HEK293 (cell line): ENCODE measurements at regions not wholly inside any gene's neighbourhood (a gene's known extent, or its start where the extent isn't known, plus 50 kb on each side); places are given as distances from the start of the nearest gene placed in this dataset.

ENCODE experiments used
- CTCF ChIA-PET: fragments of 350-600 bp; formaldehyde crosslinking; extraction: SDS; loops from one replicate; lab custom pipeline; 2021; ENCODE audit warnings: antibody characterized with exemption; lab: Yijun Ruan, JAX
- POLR2A ChIA-PET: fragments of 300-600 bp; formaldehyde crosslinking; extraction: SDS; loops from one replicate; lab custom pipeline; 2020; ENCODE audit warnings: antibody characterized with exemption, inconsistent platforms; lab: Yijun Ruan, JAX
- H3K27ac ChIP-seq: fragments of 200-500 bp; sonication (Bioruptor generic); 2 replicates; pipeline ENCODE4 v1.5.1; 2014; ENCODE audit warnings: low read depth, low read length, control low read depth, inconsistent platforms; ENCODE audit errors: extremely low read depth
- H3K36me3 ChIP-seq, 2 experiments: fragments of 200-500 bp in 1 of 2; sonication (Bioruptor generic) in 1 of 2; 1 replicate in 1 of 2; 2 replicates in 1 of 2; pipeline ENCODE4 v1.5.1; 2014 to 2017; ENCODE audit warnings: inconsistent platforms in 2 of 2, low read length in 2 of 2; ENCODE audit not compliant: control insufficient read depth in 2 of 2, insufficient read depth in 1 of 2
- H3K4me1 ChIP-seq: fragments of 200-500 bp; sonication (Bioruptor generic); 2 replicates; pipeline ENCODE4 v1.5.1; 2014; ENCODE audit warnings: mild to moderate bottlenecking, low read length, inconsistent platforms; ENCODE audit not compliant: control insufficient read depth, insufficient read depth
- H3K4me3 ChIP-seq: 2 replicates; pipeline ENCODE4 v1.5.1; 2011; ENCODE audit warnings: low read depth, mild to moderate bottlenecking, control low read depth, low read length, moderate library complexity
- H3K9me3 ChIP-seq: fragments of 200-500 bp; sonication (Bioruptor generic); 2 replicates; pipeline ENCODE4 v1.5.1; 2014; ENCODE audit warnings: low read depth, low read length, inconsistent platforms; ENCODE audit not compliant: control insufficient read depth, insufficient read depth
- GLIS1 ChIP-seq: fragments of 450-650 bp; formaldehyde crosslinking; IDR thresholded peaks from 2 replicates; pipeline ENCODE4 v1.5.1; 2016; ENCODE audit warnings: missing biosample characterization, missing genetic modification characterization
- PATZ1 ChIP-seq: fragments of 450-650 bp; formaldehyde crosslinking; IDR thresholded peaks from 2 replicates; pipeline ENCODE4 v1.5.1; 2016; ENCODE audit warnings: missing biosample characterization, missing genetic modification characterization
- SCRT2 ChIP-seq: fragments of 450-650 bp; formaldehyde crosslinking; IDR thresholded peaks from 2 replicates; pipeline ENCODE4 v1.5.1; 2016; ENCODE audit warnings: missing biosample characterization, missing genetic modification characterization
- ZBTB10 ChIP-seq: fragments of 450-650 bp; formaldehyde crosslinking; IDR thresholded peaks from 2 replicates; pipeline ENCODE4 v1.5.1; 2016; ENCODE audit warnings: missing biosample characterization, missing genetic modification characterization
- ZFP41 ChIP-seq: fragments of 450-650 bp; formaldehyde crosslinking; IDR thresholded peaks from 2 replicates; pipeline ENCODE4 v1.5.1; 2016; ENCODE audit warnings: missing biosample characterization, missing genetic modification characterization, borderline replicate concordance
- ZNF2 ChIP-seq: fragments of 450-650 bp; formaldehyde crosslinking; IDR thresholded peaks from 2 replicates; pipeline ENCODE4 v1.5.1; 2016; ENCODE audit warnings: missing biosample characterization, missing genetic modification characterization
- ZNF214 ChIP-seq: fragments of 450-650 bp; formaldehyde crosslinking; IDR thresholded peaks from 2 replicates; pipeline ENCODE4 v1.5.1; 2017; ENCODE audit warnings: missing biosample characterization, mild to moderate bottlenecking, missing genetic modification characterization, borderline replicate concordance
- ZNF266 ChIP-seq: fragments of 450-650 bp; formaldehyde crosslinking; IDR thresholded peaks from 2 replicates; pipeline ENCODE4 v1.5.1; 2016; ENCODE audit warnings: missing biosample characterization, missing genetic modification characterization, low read depth
- ZNF280C ChIP-seq: fragments of 450-650 bp; formaldehyde crosslinking; IDR thresholded peaks from 2 replicates; pipeline ENCODE4 v1.5.1; 2016; ENCODE audit warnings: missing biosample characterization, missing genetic modification characterization
- ZNF292 ChIP-seq: fragments of 450-650 bp; formaldehyde crosslinking; IDR thresholded peaks from 2 replicates; pipeline ENCODE4 v1.5.1; 2016; ENCODE audit warnings: low read depth, missing biosample characterization, missing genetic modification characterization, borderline replicate concordance
- ZNF362 ChIP-seq: fragments of 450-650 bp; formaldehyde crosslinking; IDR thresholded peaks from 2 replicates; pipeline ENCODE4 v1.5.1; 2016; ENCODE audit warnings: missing biosample characterization, missing genetic modification characterization
- ZNF488 ChIP-seq: fragments of 450-650 bp; formaldehyde crosslinking; IDR thresholded peaks from 2 replicates; pipeline ENCODE4 v1.5.1; 2016; ENCODE audit warnings: missing biosample characterization, missing genetic modification characterization
- ZNF544 ChIP-seq: fragments of 450-650 bp; formaldehyde crosslinking; IDR thresholded peaks from 2 replicates; pipeline ENCODE4 v1.5.0; 2017; ENCODE audit warnings: missing biosample characterization, missing genetic modification characterization
- ZNF548 ChIP-seq: fragments of 450-650 bp; formaldehyde crosslinking; IDR thresholded peaks from 2 replicates; pipeline ENCODE4 v1.5.1; 2016; ENCODE audit warnings: missing biosample characterization, missing genetic modification characterization
- ZNF639 ChIP-seq: fragments of 450-650 bp; formaldehyde crosslinking; IDR thresholded peaks from 2 replicates; pipeline ENCODE4 v1.5.1; 2016; ENCODE audit warnings: missing biosample characterization, missing genetic modification characterization
- ZNF843 ChIP-seq: fragments of 450-650 bp; formaldehyde crosslinking; IDR thresholded peaks from 2 replicates; pipeline ENCODE4 v1.5.1; 2016; ENCODE audit warnings: missing biosample characterization, missing genetic modification characterization

GRCh38 chr10:52452600-52453493 is 138.8 kb downstream of the DKK1 start (continued):
- TF ChIP-seq ZBTB10 (no peak), ZNF843 (no peak), ZNF292 (tag by site-specific recombination) (no peak), ZNF488 (no peak), ZNF548 (no peak), ZNF266 (tag by site-specific recombination) (no peak), ZNF2 (tag by site-specific recombination) (no peak), ZFP41 (no peak)

- H3K4me1 ChIP-seq, result no peaks in the 10 kb centered on the region
- POLR2A ChIA-PET, result no interaction called here
- CTCF ChIA-PET, result interaction anchor here (0.6 to 1.0 kb wide), 2 partner anchors 10 to 140 kb away, joined by 3 to 4 read pairs; partner anchors contain the start of gene DKK1
- H3K36me3 ChIP-seq, result no peaks in the 10 kb centered on the region
- no peak overlapping the region for H3K4me3 ChIP-seq
- H3K9me3 ChIP-seq, result no peaks in the 10 kb centered on the region
- TF ChIP-seq ZNF544 (tag by site-specific recombination) (no peak), ZFP41 (no peak), ZNF214 (tag by site-specific recombination) (no peak), ZNF639 (no peak), ZNF280C (tag by site-specific recombination) (no peak), PATZ1 (tag by site-specific recombination) (no peak), SCRT2 (tag by site-specific recombination) (no peak), GLIS1 (tag by site-specific recombination) (no peak), ZNF362 (tag by site-specific recombination) (no peak)
- H3K27ac ChIP-seq, result no peak overlapping the region
Observed at GRCh38 chr10:52453501-52453900, 139.4 kb downstream of the DKK1 start.
